ENCODE measurements at regions not wholly inside any gene's neighbourhood (a gene's known extent, or its start where the extent isn't known, plus 50 kb on each side); places are given as distances from the start of the nearest gene placed in this dataset.

- no peak overlapping the region for H3K27ac ChIP-seq
- no peaks in the 10 kb centered on the region for H3K9me3 ChIP-seq
- H3K4me3 ChIP-seq: no peak overlapping the region
- intact Hi-C loops (cut with DNase I): no loop called here
- TF ChIP-seq CTCF (IDR thresholded peaks at IDR 0.05): no peak
- no peak for DNase-seq
- H3K36me3 ChIP-seq: no peaks in the 10 kb centered on the region
- ATAC-seq: no peak
- no peaks in the 10 kb centered on the region for H3K27me3 ChIP-seq
- no peaks in the 10 kb centered on the region for H3K4me1 ChIP-seq
These were observed 1720.2 kb downstream of the MRPL39 start for GRCh38 chr21:23886828-23887724.

GRCh38 chr21:23881783-23882182 is 1725.5 kb downstream of the MRPL39 start:
- H3K36me3 ChIP-seq: no peaks in the 10 kb centered on the region
- H3K4me1 ChIP-seq: no peaks in the 10 kb centered on the region
- intact Hi-C loops (cut with DNase I): no loop called here
- no peak for DNase-seq
- H3K27ac ChIP-seq: no peak overlapping the region
- no peak for ATAC-seq
- no peak overlapping the region for H3K4me3 ChIP-seq
- H3K27me3 ChIP-seq: no peaks in the 10 kb centered on the region
- no peak for TF ChIP-seq CTCF (IDR thresholded peaks at IDR 0.05)
- no peaks in the 10 kb centered on the region for H3K9me3 ChIP-seq

GRCh38 chr21:23876925-23877558 is 1730.2 kb downstream of the MRPL39 start:
- no peaks in the 10 kb centered on the region for H3K4me1 ChIP-seq
- TF ChIP-seq CTCF (IDR thresholded peaks at IDR 0.05): no peak
- ATAC-seq (no peak), DNase-seq (no peak)
- H3K4me3 ChIP-seq: no peak overlapping the region
- no peaks in the 10 kb centered on the region for H3K27me3 ChIP-seq
- no peaks in the 10 kb centered on the region for H3K36me3 ChIP-seq
- H3K9me3 ChIP-seq: no peaks in the 10 kb centered on the region
- intact Hi-C loops (cut with DNase I): no loop called here
- no peak overlapping the region for H3K27ac ChIP-seq

- ATAC-seq (no peak), DNase-seq (no peak)
- H3K27ac ChIP-seq: no peak overlapping the region
- no peaks in the 10 kb centered on the region for H3K9me3 ChIP-seq
- H3K27me3 ChIP-seq: no peaks in the 10 kb centered on the region
- no peaks in the 10 kb centered on the region for H3K36me3 ChIP-seq
- no peak for TF ChIP-seq CTCF (IDR thresholded peaks at IDR 0.05)
- H3K4me1 ChIP-seq: no peaks in the 10 kb centered on the region
- no peak overlapping the region for H3K4me3 ChIP-seq
- intact Hi-C loops (cut with DNase I): no loop called here
These were observed 1733.0 kb downstream of the MRPL39 start for GRCh38 chr21:23874271-23874670.

GRCh38 chr21:23861911-23862504 is 1745.3 kb downstream of the MRPL39 start:
- no peak overlapping the region for H3K4me3 ChIP-seq
- no peaks in the 10 kb centered on the region for H3K9me3 ChIP-seq
- no peaks in the 10 kb centered on the region for H3K27me3 ChIP-seq
- no peak overlapping the region for H3K27ac ChIP-seq
- no peaks in the 10 kb centered on the region for H3K4me1 ChIP-seq
- DNase-seq: no peak
- intact Hi-C loops (cut with DNase I): no loop called here
- no peak for TF ChIP-seq CTCF (IDR thresholded peaks at IDR 0.05)
- no peak for ATAC-seq
- H3K36me3 ChIP-seq: no peaks in the 10 kb centered on the region
